MG63 (cell line): ENCODE measurements at regions not wholly inside any gene's neighbourhood (a gene's known extent, or its start where the extent isn't known, plus 50 kb on each side); places are given as distances from the start of the nearest gene placed in this dataset.
"Not testable (repeated sequence)": the region's sequence is repeated elsewhere in the genome, so short reads cannot be mapped to it uniquely, and the experiment has no call there.

Source experiments
- DNase-seq: peaks from one replicate; pipeline ENCODE4 v3.0.0-alpha.2; 2020
- H3K27me3 ChIP-seq: fragments of 250-450 bp; sonication (Bioruptor Pico); 2 replicates; pipeline ENCODE4 v1.5.1; 2020; ENCODE audit warnings: mild to moderate bottlenecking, moderate library complexity
- H3K36me3 ChIP-seq: fragments of 250-450 bp; sonication (Bioruptor Pico); 2 replicates; pipeline ENCODE4 v1.5.1; 2020; ENCODE audit warnings: mild to moderate bottlenecking, moderate library complexity
- H3K4me3 ChIP-seq: fragments of 250-450 bp; sonication (Bioruptor Pico); 2 replicates; pipeline ENCODE4 v1.5.1; 2020; ENCODE audit warnings: mild to moderate bottlenecking, moderate library complexity
- H3K9me3 ChIP-seq: fragments of 250-450 bp; sonication (Bioruptor Pico); 2 replicates; pipeline ENCODE4 v1.5.1; 2020; ENCODE audit warnings: mild to moderate bottlenecking, moderate library complexity

DNA sequence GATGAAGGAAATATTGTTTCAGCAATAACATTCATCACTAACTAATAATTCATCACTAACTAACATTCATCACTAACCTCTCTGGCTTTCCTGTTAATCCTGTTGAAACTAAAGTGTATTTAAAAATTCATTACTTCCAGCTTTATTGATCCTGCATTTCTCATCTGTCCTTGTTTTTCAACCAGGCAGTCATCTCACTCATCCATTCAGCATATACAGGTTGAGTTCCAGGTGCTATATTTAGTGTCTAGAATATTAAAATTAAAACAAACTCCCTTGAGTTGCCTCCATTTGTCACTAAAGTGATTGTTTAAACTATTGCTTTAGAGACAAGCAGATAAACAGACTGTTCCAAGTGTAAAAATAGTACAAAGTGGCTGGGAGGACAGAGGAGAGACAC, 58.1 kb downstream of the ATXN7L3B start:
- no peaks in the 10 kb centered on the region for H3K27me3 ChIP-seq
- H3K4me3 ChIP-seq = no peak overlapping the region
- H3K36me3 ChIP-seq = no peaks in the 10 kb centered on the region
- DNase-seq = no peak
- H3K9me3 ChIP-seq = peaks cover 5% of the 10 kb centered on the region

DNA sequence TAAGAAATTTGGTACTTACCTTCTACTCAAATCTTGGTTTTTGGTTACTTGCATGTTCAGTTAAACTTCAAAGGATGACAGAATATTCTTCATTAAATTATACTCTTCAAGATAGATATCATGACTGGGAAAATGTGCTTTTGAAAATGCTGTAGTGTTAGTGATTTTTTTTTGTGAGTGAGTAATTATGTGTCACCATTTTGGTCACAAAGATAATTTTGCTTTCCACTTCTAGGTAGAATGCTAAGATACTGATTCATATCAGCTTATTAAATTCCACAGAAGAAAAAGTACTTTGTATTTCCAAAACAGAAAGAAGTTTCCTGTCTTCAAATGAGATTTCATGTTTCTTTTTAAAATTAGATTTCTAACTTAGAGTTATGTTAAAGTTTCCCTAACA, 61.2 kb downstream of the ATXN7L3B start:
- Histone ChIP-seq H3K4me3 (no peak overlapping the region), H3K27me3 (no peaks in the 10 kb centered on the region), H3K36me3 (no peaks in the 10 kb centered on the region), H3K9me3 (peaks cover 5% of the 10 kb centered on the region)
- no peak for DNase-seq

DNA sequence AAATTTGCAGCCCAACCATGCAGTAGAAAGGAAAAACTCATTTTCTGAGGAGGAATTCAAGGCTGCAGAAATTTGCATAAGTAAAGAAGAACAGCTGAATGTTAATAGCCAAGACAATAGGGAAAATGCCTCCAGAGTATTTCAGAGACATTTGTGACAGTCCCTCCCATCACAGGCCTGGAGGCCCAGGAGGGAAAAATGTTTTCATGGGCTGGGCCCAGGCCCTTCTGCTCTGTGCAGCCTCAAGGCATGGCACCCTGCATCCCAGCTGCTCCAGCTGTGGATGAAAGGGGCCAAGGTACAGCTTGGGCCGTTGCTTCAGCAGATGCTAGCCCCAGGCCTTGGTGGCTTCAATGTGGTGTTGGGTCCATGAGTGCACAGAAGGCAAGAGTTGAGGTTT, 62.3 kb downstream of the ATXN7L3B start:
- DNase-seq = no peak
- no peaks in the 10 kb centered on the region for H3K27me3 ChIP-seq
- H3K4me3 ChIP-seq = no peak overlapping the region
- H3K9me3 ChIP-seq = peaks cover 5% of the 10 kb centered on the region
- no peaks in the 10 kb centered on the region for H3K36me3 ChIP-seq

DNA sequence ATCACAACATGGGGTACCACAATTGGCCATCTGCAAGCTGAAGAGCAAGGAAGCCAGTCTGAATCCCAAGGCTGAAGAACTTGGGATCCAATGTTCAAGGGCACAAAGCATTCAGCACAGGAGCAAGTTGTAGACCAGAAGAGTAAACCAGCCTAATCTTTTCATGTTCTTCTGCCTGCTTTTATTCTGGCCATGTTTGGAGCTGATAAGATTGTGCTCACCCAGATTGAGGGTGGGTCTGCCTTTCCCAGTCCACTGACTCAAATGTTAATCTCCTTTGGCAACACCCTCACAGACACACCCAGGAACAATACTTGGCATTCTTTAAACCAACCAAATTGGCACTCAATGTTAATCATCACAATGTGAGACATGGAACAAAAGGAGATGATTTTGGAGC, 63.2 kb downstream of the ATXN7L3B start:
- H3K27me3 ChIP-seq, H3K9me3 ChIP-seq, H3K36me3 ChIP-seq, DNase-seq, H3K4me3 ChIP-seq: not testable (repeated sequence)

DNA sequence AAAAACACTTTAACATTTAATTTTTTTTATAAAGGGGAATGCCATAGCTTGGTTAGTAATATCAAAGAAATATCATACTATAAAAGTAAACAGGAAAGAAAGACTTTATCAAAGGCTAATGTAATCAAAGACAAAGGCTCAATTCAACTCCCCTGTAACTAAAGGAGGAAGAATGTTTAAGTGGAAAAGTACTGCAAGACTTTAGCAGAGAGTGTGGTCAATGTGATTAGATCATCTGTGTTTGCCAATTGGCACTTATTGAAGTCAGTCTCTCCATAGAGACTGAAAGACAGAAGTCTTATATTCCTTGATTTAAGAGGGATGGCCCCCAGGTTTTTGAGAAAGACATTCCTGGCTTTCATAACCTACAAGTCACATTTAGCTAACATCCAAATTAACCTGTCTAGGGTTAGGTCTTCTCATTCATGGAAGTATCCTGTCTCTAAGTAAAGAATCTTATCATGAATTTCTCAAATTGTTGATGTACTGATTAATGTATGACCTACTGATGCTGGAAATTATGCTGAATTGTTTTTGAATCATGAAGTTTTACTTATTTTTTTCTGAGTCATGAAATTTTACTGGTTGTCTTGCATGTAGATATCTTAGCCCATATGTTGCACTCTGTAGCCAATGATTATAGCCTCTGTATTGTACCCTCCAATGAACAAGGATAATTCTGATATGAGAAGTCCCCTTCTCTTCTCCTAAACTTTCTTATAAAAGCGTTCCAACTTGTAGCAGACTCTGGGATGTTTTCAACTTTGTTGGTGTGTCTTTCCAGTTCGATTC, 65.4 kb downstream of the ATXN7L3B start:
- Histone ChIP-seq H3K4me3 (no peak overlapping the region), H3K9me3 (peaks cover 5% of the 10 kb centered on the region), H3K27me3 (no peaks in the 10 kb centered on the region), H3K36me3 (no peaks in the 10 kb centered on the region)
- DNase-seq = no peak

DNA sequence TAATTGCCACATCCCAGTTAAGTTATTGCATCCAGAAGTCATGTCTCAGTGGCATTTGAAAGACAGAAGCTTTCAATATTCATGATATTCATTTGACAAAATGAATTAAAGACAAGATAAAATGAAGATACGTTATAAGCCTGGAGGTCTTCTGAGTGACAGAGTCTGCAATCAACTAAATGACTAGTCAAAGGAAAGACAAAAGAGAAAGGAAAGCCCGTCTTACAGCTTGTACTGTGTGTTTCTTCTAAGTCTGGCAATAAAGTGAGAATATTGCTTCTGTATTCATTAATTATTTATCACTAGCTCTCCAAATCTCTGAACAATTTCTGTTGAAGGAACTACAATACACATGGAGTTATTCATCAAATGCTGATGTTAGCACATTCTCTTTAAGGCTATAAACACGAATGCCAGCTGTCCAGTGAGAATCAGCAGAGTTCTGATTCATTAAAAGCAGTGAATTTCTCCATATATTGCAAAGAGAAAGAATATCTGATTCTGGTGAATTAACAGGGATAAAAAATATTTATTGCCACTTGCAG, 70.7 kb downstream of the ATXN7L3B start:
- H3K27me3 ChIP-seq = no peaks in the 10 kb centered on the region
- no peaks in the 10 kb centered on the region for H3K9me3 ChIP-seq
- no peak overlapping the region for H3K4me3 ChIP-seq
- H3K36me3 ChIP-seq = no peaks in the 10 kb centered on the region
- DNase-seq = no peak

GRCh38 chr12:74610711-74611110, 73.1 kb downstream of the ATXN7L3B start:
- no peaks in the 10 kb centered on the region for H3K9me3 ChIP-seq
- no peak overlapping the region for H3K4me3 ChIP-seq
- H3K36me3 ChIP-seq = no peaks in the 10 kb centered on the region
- no peaks in the 10 kb centered on the region for H3K27me3 ChIP-seq
- DNase-seq = no peak

GRCh38 chr12:74614426-74614825, 76.8 kb downstream of the ATXN7L3B start:
- H3K9me3 ChIP-seq = no peaks in the 10 kb centered on the region
- no peaks in the 10 kb centered on the region for H3K36me3 ChIP-seq
- DNase-seq = no peak
- H3K27me3 ChIP-seq = no peaks in the 10 kb centered on the region
- no peak overlapping the region for H3K4me3 ChIP-seq

GRCh38 chr12:74619084-74619483, 81.4 kb downstream of the ATXN7L3B start:
- no peaks in the 10 kb centered on the region for H3K36me3 ChIP-seq
- no peak overlapping the region for H3K4me3 ChIP-seq
- no peaks in the 10 kb centered on the region for H3K9me3 ChIP-seq
- H3K27me3 ChIP-seq = no peaks in the 10 kb centered on the region
- DNase-seq = no peak

DNA sequence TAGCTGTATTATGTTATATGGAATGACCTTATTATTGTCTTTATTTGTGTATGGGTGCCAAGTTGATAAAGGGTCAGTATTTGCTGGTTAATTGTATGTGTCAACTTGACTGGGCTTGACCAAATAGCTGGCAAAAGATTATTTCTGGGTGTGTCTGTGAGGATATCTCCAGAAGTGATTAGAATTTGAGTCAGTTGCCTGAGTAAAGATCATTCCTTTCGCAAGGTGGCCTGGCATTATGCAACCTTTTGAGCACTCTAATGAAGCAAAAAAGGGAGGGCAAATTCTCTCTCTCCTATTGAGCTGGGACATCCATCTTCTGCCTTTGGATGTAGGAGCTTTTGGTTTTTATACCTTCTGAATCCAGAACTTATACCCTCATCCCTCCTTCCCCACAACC, 82.2 kb downstream of the ATXN7L3B start:
- Histone ChIP-seq H3K4me3 (no peak overlapping the region), H3K27me3 (no peaks in the 10 kb centered on the region), H3K9me3 (no peaks in the 10 kb centered on the region), H3K36me3 (no peaks in the 10 kb centered on the region)
- DNase-seq = no peak

DNA sequence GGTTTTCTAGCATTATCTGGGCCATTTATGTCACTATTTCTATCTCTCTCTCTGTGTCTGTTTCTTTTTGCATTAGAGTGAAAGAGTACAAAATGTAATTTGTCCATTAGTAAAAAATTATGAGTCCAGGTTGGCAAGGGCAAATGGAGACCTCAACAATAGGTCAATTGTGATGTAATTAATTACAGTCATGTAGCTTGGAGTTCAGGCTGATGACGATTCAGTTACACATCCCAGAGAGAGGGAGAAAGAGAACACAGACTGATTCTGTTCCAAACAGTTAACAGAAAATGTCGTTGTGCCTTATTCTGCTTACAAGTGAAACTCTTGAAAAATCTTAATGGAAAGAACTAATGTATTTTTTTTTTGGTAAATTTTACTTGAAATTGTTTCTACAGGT, 83.3 kb downstream of the ATXN7L3B start:
- H3K9me3 ChIP-seq = no peaks in the 10 kb centered on the region
- H3K27me3 ChIP-seq = no peaks in the 10 kb centered on the region
- H3K4me3 ChIP-seq = no peak overlapping the region
- DNase-seq = no peak
- H3K36me3 ChIP-seq = no peaks in the 10 kb centered on the region

DNA sequence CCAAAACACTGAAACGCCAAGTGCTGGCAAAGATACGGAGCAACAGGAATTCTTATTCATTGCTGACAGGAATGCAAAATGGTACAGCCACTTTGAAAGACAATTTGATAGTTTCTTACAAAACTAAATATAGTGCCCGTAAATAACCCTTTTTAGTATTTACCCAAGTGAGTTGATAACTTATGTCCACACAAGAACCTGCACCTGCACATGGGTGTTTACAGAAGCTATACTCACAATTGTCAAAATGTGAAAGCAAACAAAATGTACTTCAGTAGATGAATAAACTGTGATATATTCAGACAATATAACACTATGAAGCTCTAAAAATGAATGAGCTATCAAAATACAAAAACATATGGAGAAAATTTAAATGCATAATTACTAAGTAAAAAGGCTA, 86.6 kb downstream of the ATXN7L3B start:
- Histone ChIP-seq H3K36me3 (no peaks in the 10 kb centered on the region), H3K4me3 (no peak overlapping the region), H3K27me3 (no peaks in the 10 kb centered on the region), H3K9me3 (no peaks in the 10 kb centered on the region)
- no peak for DNase-seq

DNA sequence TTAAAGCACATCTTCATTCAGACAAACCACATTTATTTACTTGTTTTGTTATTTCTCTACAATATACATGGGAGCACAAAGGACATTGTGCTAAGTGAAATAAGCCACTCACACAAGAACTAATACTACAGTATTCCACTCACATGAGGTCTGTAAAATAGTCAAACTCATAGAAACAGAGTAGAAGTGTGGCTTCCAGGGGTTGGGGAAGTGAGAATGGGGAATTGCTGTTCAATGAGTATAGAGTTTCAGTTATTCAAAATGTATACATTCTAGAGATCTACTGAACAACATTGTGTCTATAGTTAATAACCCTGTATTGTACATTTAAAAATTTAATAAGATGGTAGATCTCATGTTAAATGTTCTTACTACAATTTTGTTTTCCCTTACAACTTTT, 88.8 kb downstream of the ATXN7L3B start:
- Histone ChIP-seq H3K9me3 (0 out of 2 replicates have a peak, but pooled peaks cover 2% of the 10 kb centered on the region), H3K4me3 (no peak overlapping the region), H3K36me3 (no peaks in the 10 kb centered on the region), H3K27me3 (no peaks in the 10 kb centered on the region)
- DNase-seq = no peak

DNA sequence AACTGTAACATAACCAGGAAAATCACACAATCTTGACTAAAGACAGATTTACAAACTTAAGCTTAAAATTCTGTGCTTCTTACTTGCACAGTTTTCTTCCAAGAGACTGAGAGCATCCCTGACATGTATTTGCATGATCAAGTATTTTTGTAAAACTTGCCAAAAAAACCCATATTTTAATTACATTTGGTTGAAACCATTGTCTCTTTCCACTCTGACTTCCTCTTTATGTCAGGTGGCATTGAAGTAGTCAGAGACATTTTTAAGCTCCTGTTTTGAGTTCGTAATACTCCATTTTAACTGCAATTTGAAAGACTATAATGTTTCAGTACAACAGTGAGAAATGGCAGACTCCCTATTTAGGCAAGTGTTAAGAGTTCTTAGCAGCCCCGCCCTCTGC, 103.6 kb downstream of the ATXN7L3B start:
- Histone ChIP-seq H3K4me3 (no peak overlapping the region), H3K27me3 (no peaks in the 10 kb centered on the region), H3K36me3 (no peaks in the 10 kb centered on the region), H3K9me3 (no peaks in the 10 kb centered on the region)
- DNase-seq = no peak

- Histone ChIP-seq H3K36me3 (no peaks in the 10 kb centered on the region), H3K4me3 (no peak overlapping the region), H3K27me3 (no peaks in the 10 kb centered on the region), H3K9me3 (no peaks in the 10 kb centered on the region)
- no peak for DNase-seq
Measured at GRCh38 chr12:74641694-74642093, 104.1 kb downstream of the ATXN7L3B start.

DNA sequence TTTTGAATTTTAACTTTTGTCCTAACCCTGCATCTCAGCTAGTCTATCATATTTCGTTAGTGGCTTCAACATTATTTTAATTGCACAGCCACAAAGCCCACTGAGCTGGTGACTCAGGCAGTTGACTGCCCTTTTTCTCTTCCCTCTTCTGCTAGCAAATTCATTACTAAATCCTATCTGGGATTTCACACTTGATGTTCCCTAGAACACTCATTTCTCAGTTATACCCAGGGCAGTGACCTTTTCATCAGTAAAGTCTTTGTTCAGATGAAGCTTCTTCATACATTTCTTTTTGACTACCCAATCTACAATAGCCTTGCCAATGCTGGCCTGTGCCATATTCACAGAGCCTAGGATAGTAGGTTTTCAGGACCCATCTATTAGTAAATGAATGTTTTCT, 107.0 kb downstream of the ATXN7L3B start:
- H3K4me3 ChIP-seq = no peak overlapping the region
- H3K36me3 ChIP-seq = no peaks in the 10 kb centered on the region
- H3K27me3 ChIP-seq = no peaks in the 10 kb centered on the region
- DNase-seq = no peak
- H3K9me3 ChIP-seq = no peaks in the 10 kb centered on the region

GRCh38 chr12:74646831-74647230, 109.2 kb downstream of the ATXN7L3B start:
- H3K4me3 ChIP-seq = no peak overlapping the region
- no peak for DNase-seq
- no peaks in the 10 kb centered on the region for H3K9me3 ChIP-seq
- H3K36me3 ChIP-seq = no peaks in the 10 kb centered on the region
- H3K27me3 ChIP-seq = no peaks in the 10 kb centered on the region

DNA sequence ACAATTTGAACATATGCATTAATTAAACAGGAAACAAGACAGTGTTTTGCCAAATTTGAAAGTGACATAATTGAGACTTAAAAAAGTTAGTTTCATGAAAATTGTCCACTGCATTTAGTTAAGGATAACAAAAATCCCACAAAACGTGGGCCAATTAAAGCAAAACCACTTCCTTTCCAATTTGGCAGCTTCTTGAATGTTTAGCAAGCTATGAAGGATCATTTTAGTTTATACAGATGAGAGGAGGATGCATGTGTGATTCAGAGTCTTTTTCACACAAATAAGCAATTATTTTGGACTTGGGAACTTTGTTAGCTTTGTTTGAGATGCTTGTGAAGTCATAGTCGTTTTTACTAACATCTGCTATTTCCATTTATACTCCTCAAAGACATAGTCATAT, 109.6 kb downstream of the ATXN7L3B start:
- DNase-seq = no peak
- Histone ChIP-seq H3K36me3 (no peaks in the 10 kb centered on the region), H3K27me3 (no peaks in the 10 kb centered on the region)

More for the DNA sequence above, 109.6 kb downstream of the ATXN7L3B start:
- H3K4me3 ChIP-seq = no peak overlapping the region
- no peaks in the 10 kb centered on the region for H3K9me3 ChIP-seq
